T-helper 1 cell treated with Interleukin-12 subunit alpha and Interleukin-12 subunit beta and Interleukin-4 antibody, amounts not matched to agents 30 μg/mL and 1 μg/mL, for 36 hours (primary cell): ENCODE measurements at regions not wholly inside any gene's neighbourhood (a gene's known extent, or its start where the extent isn't known, plus 50 kb on each side); places are given as distances from the start of the nearest gene placed in this dataset.

Experiments
- H3K27ac Mint-ChIP-seq: one replicate; pipeline ENCODE4 v1.8.0; 2021; ENCODE audit warnings: mild to moderate bottlenecking, mixed read lengths
- H3K27me3 Mint-ChIP-seq: one replicate; pipeline ENCODE4 v1.8.0; 2021; ENCODE audit warnings: low read depth, mixed read lengths
- H3K36me3 Mint-ChIP-seq: one replicate; pipeline ENCODE4 v1.8.0; 2021; ENCODE audit warnings: low read depth, mixed read lengths
- H3K4me1 Mint-ChIP-seq: one replicate; pipeline ENCODE4 v1.8.0; 2021; ENCODE audit warnings: low read depth, mixed read lengths
- H3K4me3 Mint-ChIP-seq: one replicate; pipeline ENCODE4 v1.8.0; 2021; ENCODE audit warnings: mild to moderate bottlenecking, moderate library complexity, mixed read lengths
- H3K9me3 Mint-ChIP-seq: one replicate; pipeline ENCODE4 v1.8.0; 2021; ENCODE audit warnings: mixed read lengths

GRCh38 chr4:56130606-56131155 lies 181.9 kb downstream of the CEP135 start:
- no peaks in the 10 kb centered on the region for H3K4me1 Mint-ChIP-seq
- no peaks in the 10 kb centered on the region for H3K36me3 Mint-ChIP-seq
- H3K27ac Mint-ChIP-seq, result no peak overlapping the region
- H3K9me3 Mint-ChIP-seq, result no peaks in the 10 kb centered on the region
- H3K4me3 Mint-ChIP-seq, result no peak overlapping the region
- H3K27me3 Mint-ChIP-seq, result peaks cover 9% of the 10 kb centered on the region

DNA sequence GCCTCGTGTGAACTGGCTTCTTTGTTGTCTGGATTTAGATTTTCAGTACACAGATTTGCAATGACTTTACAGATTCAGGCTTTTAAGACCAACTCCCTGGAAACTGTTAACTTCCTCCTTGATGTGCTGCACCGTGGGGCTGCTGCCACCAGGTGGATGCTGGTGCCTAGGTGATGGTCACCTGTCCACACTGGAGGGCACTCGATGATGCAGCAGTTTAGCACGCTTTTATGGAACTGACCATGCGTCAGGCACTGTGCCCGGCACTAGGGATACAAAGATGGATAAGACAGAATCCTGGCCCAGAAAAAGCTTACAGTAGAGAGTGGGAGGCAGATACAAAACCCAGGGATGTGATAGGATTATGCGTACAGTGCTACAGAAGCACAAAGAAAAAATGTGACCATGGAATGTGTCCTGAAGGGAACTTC lies 180.7 kb downstream of the CEP135 start:
- Mint-ChIP-seq H3K9me3 (no peaks in the 10 kb centered on the region), H3K4me1 (no peaks in the 10 kb centered on the region), H3K36me3 (no peaks in the 10 kb centered on the region), H3K27ac (no peak overlapping the region), H3K27me3 (peaks cover 9% of the 10 kb centered on the region), H3K4me3 (no peak overlapping the region)

GRCh38 chr4:56128213-56128612 lies 179.5 kb downstream of the CEP135 start:
- Mint-ChIP-seq H3K36me3 (no peaks in the 10 kb centered on the region), H3K4me3 (no peak overlapping the region), H3K9me3 (no peaks in the 10 kb centered on the region), H3K27ac (no peak overlapping the region), H3K27me3 (peaks cover 9% of the 10 kb centered on the region), H3K4me1 (no peaks in the 10 kb centered on the region)

- Mint-ChIP-seq H3K36me3 (no peaks in the 10 kb centered on the region), H3K27me3 (peaks cover 9% of the 10 kb centered on the region), H3K4me3 (no peak overlapping the region), H3K9me3 (no peaks in the 10 kb centered on the region), H3K4me1 (no peaks in the 10 kb centered on the region), H3K27ac (no peak overlapping the region)
Observed at GRCh38 chr4:56127716-56128115, 179.0 kb downstream of the CEP135 start.

DNA sequence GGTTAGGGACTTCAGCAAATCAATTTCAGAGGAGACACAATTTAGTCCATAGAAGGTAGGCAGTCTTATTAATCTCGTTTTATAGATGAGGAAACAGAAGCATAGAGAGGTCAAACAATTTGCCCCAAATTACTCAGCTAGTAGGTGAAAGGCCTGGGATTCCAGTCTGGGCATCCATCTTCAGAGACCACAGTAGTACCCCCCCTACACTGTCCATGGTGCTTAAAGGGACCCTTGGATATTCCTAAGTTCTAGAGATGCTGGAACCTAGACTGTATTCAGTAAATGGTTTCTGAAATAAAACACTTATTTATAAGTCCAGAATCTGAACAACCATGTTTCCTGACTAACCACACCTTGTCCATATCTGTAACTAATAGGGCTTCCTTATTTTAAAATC lies 174.8 kb downstream of the CEP135 start:
- Mint-ChIP-seq H3K4me1 (no peaks in the 10 kb centered on the region), H3K4me3 (no peak overlapping the region), H3K27me3 (peaks cover 14% of the 10 kb centered on the region), H3K36me3 (no peaks in the 10 kb centered on the region), H3K27ac (no peak overlapping the region), H3K9me3 (no peaks in the 10 kb centered on the region)

DNA sequence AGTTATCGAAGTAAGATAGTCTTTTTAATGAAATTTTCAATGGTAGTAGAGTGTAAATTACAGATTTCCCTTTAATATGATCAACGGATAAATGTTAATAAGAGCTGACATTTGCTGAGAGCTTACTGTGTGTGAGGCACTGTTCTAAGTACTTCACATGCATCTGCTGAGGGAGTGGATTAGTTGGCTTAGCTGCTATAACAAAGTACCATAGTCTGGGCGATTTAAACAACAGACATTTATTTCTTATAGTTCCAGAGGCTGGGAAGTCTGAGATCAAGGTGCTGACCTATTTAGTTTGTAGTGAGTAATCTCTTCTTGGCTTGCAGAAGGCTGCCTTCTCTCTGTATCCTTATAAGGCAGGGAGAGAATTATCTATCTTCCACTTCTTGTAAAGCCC lies 174.3 kb downstream of the CEP135 start:
- H3K9me3 Mint-ChIP-seq, result no peaks in the 10 kb centered on the region
- H3K4me3 Mint-ChIP-seq, result no peak overlapping the region
- no peaks in the 10 kb centered on the region for H3K36me3 Mint-ChIP-seq
- peaks cover 10% of the 10 kb centered on the region for H3K27me3 Mint-ChIP-seq
- H3K27ac Mint-ChIP-seq, result no peak overlapping the region
- H3K4me1 Mint-ChIP-seq, result no peaks in the 10 kb centered on the region

GRCh38 chr4:56118845-56119244 lies 170.1 kb downstream of the CEP135 start:
- Mint-ChIP-seq H3K9me3 (no peaks in the 10 kb centered on the region), H3K4me3 (no peak overlapping the region), H3K4me1 (no peaks in the 10 kb centered on the region), H3K27me3 (peaks cover 5% of the 10 kb centered on the region), H3K27ac (no peak overlapping the region), H3K36me3 (no peaks in the 10 kb centered on the region)

GRCh38 chr4:56118055-56118454 lies 169.3 kb downstream of the CEP135 start:
- no peaks in the 10 kb centered on the region for H3K36me3 Mint-ChIP-seq
- no peaks in the 10 kb centered on the region for H3K4me1 Mint-ChIP-seq
- no peak overlapping the region for H3K27ac Mint-ChIP-seq
- peaks cover 5% of the 10 kb centered on the region for H3K27me3 Mint-ChIP-seq
- H3K4me3 Mint-ChIP-seq, result no peak overlapping the region
- H3K9me3 Mint-ChIP-seq, result no peaks in the 10 kb centered on the region

DNA sequence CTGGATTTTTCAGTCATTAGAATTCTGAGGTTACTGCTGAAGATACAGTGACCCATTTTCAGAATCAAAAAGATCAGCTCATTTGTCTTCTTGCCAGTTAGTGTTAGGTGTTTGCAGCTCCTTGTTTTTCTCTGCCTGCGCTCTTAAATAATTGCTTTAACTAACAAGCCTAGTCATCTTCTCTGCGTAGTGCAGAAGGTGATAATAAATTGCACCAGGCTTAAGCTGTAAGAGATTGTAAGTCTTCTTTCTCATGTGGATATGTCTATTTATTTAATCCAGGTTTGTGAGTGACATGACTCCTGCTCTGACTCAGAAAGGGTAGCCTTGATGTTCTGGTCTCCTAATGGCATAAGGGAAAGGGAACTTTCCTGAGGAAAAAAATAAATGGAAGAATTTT lies 167.2 kb downstream of the CEP135 start:
- Mint-ChIP-seq H3K27ac (no peak overlapping the region), H3K36me3 (no peaks in the 10 kb centered on the region), H3K4me1 (no peaks in the 10 kb centered on the region), H3K4me3 (no peak overlapping the region), H3K9me3 (no peaks in the 10 kb centered on the region), H3K27me3 (no peaks in the 10 kb centered on the region)

DNA sequence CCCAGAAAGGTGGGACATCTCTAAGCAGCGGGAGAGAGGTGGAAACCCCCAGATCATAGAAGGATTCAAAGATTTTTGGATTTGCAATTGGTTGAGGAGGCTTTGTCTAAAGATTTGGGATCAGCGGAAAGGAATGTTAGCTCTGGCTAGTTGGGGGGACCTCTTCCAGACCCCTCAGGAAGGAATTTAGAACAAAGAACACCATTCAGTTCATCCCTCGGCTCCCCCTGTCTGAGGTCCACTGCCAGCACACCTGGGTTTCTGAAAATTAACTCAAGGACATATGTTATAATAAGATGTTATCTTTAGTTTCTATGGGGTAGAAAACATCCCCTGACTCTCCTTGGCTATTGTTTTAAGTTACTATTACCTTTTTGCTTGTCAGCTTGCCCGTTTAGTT lies 163.6 kb downstream of the CEP135 start:
- H3K9me3 Mint-ChIP-seq, result no peaks in the 10 kb centered on the region
- peaks cover 1% of the 10 kb centered on the region for H3K4me1 Mint-ChIP-seq
- H3K27me3 Mint-ChIP-seq, result no peaks in the 10 kb centered on the region
- H3K4me3 Mint-ChIP-seq, result no peak overlapping the region
- no peaks in the 10 kb centered on the region for H3K36me3 Mint-ChIP-seq
- no peak overlapping the region for H3K27ac Mint-ChIP-seq

DNA sequence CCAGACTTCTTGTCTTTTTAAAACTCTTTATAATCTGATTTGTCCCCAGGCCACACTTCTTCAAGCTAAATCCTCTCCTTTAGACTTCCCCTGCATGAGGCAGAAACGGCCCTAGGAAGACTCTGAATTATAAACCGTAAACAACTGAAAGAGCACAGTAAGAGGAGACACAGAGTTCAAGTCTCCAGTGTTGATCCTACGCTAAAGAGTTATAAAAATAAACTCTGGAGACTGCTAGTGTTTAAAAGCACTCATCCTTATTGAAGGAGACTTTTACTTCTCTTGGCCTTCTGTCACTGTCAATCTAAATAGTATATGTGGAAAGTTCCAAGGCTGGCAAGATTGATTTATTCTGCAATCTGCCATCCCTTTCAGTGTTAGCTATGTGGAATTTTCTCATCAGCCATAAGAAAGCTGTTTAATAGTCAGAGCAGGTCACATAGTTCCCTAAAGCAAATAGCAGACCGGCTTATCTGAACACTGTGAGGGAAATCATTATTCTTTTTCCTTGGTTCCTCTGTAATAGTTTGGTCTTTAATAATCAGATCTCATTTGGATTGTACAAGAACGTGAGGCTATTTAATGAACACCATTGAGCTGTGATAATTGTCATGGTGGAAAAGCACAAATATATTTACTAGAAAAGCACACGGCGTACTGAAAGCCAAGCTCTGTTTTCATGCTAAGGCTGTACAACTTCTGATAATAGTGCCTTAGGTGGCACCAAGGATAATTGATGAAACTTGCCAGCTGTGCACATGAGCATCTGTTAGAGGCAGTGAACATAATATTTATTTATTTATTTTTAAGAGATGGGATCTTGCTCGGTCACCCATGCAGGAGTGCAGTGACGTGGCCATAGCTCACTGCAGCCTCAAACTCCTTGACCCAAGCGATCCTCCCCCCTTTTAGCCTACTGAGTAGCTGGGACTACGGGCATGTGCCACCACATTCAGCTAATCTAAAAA lies 157.7 kb downstream of the CEP135 start:
- Mint-ChIP-seq H3K27ac (no peak overlapping the region), H3K9me3 (no peaks in the 10 kb centered on the region), H3K4me3 (no peak overlapping the region), H3K4me1 (peaks cover 1% of the 10 kb centered on the region), H3K27me3 (no peaks in the 10 kb centered on the region), H3K36me3 (no peaks in the 10 kb centered on the region)

GRCh38 chr4:56104188-56104587 lies 155.4 kb downstream of the CEP135 start:
- H3K4me3 Mint-ChIP-seq, result no peak overlapping the region

GRCh38 chr4:56102601-56103000 lies 153.9 kb downstream of the CEP135 start:
- H3K27me3 Mint-ChIP-seq, result peaks cover 5% of the 10 kb centered on the region
- H3K4me3 Mint-ChIP-seq, result no peak overlapping the region
- no peak overlapping the region for H3K27ac Mint-ChIP-seq
- no peaks in the 10 kb centered on the region for H3K9me3 Mint-ChIP-seq
- no peaks in the 10 kb centered on the region for H3K4me1 Mint-ChIP-seq
- no peaks in the 10 kb centered on the region for H3K36me3 Mint-ChIP-seq

More at GRCh38 chr4:56104188-56104587, 155.4 kb downstream of the CEP135 start:
- H3K27me3 Mint-ChIP-seq, result peaks cover 5% of the 10 kb centered on the region
- H3K4me1 Mint-ChIP-seq, result no peaks in the 10 kb centered on the region
- no peak overlapping the region for H3K27ac Mint-ChIP-seq
- H3K36me3 Mint-ChIP-seq, result no peaks in the 10 kb centered on the region
- no peaks in the 10 kb centered on the region for H3K9me3 Mint-ChIP-seq

DNA sequence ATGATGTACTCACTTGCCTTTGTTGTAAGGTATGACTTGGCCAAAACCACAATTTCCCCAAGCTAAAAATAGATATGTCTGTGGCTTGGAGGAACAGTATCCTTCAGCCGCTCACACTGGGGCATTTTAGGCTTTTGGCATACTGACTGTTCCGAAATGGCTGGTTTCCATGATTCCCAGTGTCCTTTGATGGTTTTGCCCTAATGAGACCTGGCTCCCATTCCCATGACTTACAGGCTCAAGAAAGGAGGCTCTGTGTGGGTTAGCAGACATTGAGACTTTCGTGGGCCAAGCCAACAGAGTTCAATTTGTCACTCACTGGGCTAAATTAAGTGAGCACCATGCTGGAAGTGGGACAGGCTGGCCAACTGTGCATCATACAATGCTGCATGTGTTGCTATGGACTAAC lies 150.6 kb downstream of the CEP135 start:
- H3K36me3 Mint-ChIP-seq, result no peaks in the 10 kb centered on the region

DNA sequence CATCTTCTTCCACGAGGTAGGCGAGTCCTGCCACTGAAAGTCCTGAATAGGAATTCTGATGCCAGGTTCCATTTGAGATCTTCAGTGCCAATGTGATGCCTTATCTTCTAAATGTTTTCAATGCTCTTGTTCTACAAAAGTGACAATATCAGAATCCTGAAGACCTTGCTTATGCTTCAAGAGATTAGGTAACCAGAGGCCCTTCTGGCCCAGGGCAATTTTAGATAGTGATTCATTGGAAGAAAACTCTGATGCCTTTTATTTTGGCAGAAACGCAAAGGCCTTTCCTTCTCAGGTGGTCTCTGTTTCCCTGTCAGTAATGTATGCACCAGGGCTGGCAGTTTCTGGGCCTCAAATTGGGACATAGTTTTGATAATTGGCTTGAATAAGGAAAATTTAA lies 144.8 kb downstream of the CEP135 start:
- Mint-ChIP-seq H3K36me3 (no peaks in the 10 kb centered on the region), H3K27ac (no peak overlapping the region), H3K4me1 (no peaks in the 10 kb centered on the region), H3K9me3 (no peaks in the 10 kb centered on the region), H3K4me3 (no peak overlapping the region), H3K27me3 (no peaks in the 10 kb centered on the region)

More for the DNA sequence above, 150.6 kb downstream of the CEP135 start:
- peaks cover 5% of the 10 kb centered on the region for H3K27me3 Mint-ChIP-seq
- no peaks in the 10 kb centered on the region for H3K4me1 Mint-ChIP-seq
- no peaks in the 10 kb centered on the region for H3K9me3 Mint-ChIP-seq
- no peak overlapping the region for H3K4me3 Mint-ChIP-seq
- no peak overlapping the region for H3K27ac Mint-ChIP-seq
